MCF 10A (cell line): ENCODE measurements at regions not wholly inside any gene's neighbourhood (a gene's known extent, or its start where the extent isn't known, plus 50 kb on each side); places are given as distances from the start of the nearest gene placed in this dataset.

Source experiments
- BruUV-seq: library from RNA; stranded (reverse); fragments of 400-500 nt; replicated peaks from 2 replicates; lab custom pipeline; 2021; lab: Mats Ljungman, UMichigan
- CTCF ChIA-PET: fragments of 300-600 bp; sonication (Branson Sonifier 250); formaldehyde crosslinking; extraction: SDS; loops from one replicate; lab custom pipeline; 2021; ENCODE audit warnings: antibody characterized with exemption, inconsistent platforms; lab: Yijun Ruan, JAX
- POLR2A ChIA-PET: fragments of 300-600, 350-650 bp; sonication (Branson Sonifier 250); formaldehyde crosslinking; extraction: SDS; loops from one replicate; lab custom pipeline; 2020; ENCODE audit warnings: antibody characterized with exemption, inconsistent platforms; lab: Yijun Ruan, JAX
- DNase-seq: peaks from one replicate; pipeline ENCODE4 v3.0.0-alpha.2; 2018; ENCODE audit not compliant: unreplicated experiment
- H3K27ac Mint-ChIP-seq: one replicate; pipeline ENCODE4 v1.8.0; 2022; ENCODE audit warnings: mild to moderate bottlenecking, low read depth, mixed read lengths; ENCODE audit not compliant: unreplicated experiment
- H3K27me3 Mint-ChIP-seq: one replicate; pipeline ENCODE4 v1.8.0; 2022; ENCODE audit warnings: mixed read lengths; ENCODE audit not compliant: insufficient read depth, unreplicated experiment
- H3K36me3 Mint-ChIP-seq: one replicate; pipeline ENCODE4 v1.8.0; 2022; ENCODE audit warnings: mild to moderate bottlenecking, moderate library complexity, mixed read lengths; ENCODE audit not compliant: insufficient read depth, unreplicated experiment
- H3K4me1 Mint-ChIP-seq: one replicate; pipeline ENCODE4 v1.8.0; 2022; ENCODE audit warnings: mixed read lengths; ENCODE audit not compliant: insufficient read depth, unreplicated experiment
- H3K4me3 Mint-ChIP-seq: one replicate; pipeline ENCODE4 v1.8.0; 2022; ENCODE audit warnings: mild to moderate bottlenecking, moderate library complexity, mixed read lengths; ENCODE audit not compliant: unreplicated experiment
- H3K9me3 Mint-ChIP-seq: one replicate; pipeline ENCODE4 v1.8.0; 2022; ENCODE audit warnings: mixed read lengths; ENCODE audit not compliant: unreplicated experiment
- intact Hi-C: fragments of 100-400 bp; cut with micrococcal nuclease; formaldehyde crosslinking; loops from 2 replicates; pipeline ENCODE4 v1.14.1; 2022
- TF ChIP-seq, protein P1 (sequence below): fragments of 200-600 bp; IDR thresholded peaks from one replicate; pipeline ENCODE4 v1.8.0; 2022; ENCODE audit warnings: antibody characterized with exemption, mild to moderate bottlenecking; ENCODE audit not compliant: unreplicated experiment

GRCh38 chr4:124061413-124061812 is 651.1 kb downstream of the ANKRD50 start:
- Mint-ChIP-seq H3K27me3 (no peaks in the 10 kb centered on the region), H3K4me3 (no peak overlapping the region), H3K36me3 (no peaks in the 10 kb centered on the region), H3K27ac (peak overlapping the region; percentile 99), H3K9me3 (no peaks in the 10 kb centered on the region), H3K4me1 (peaks cover 13% of the 10 kb centered on the region)
- BruUV-seq: no TSS peak
- intact Hi-C loops: no loop called here
- TF ChIP-seq, protein P1, sequence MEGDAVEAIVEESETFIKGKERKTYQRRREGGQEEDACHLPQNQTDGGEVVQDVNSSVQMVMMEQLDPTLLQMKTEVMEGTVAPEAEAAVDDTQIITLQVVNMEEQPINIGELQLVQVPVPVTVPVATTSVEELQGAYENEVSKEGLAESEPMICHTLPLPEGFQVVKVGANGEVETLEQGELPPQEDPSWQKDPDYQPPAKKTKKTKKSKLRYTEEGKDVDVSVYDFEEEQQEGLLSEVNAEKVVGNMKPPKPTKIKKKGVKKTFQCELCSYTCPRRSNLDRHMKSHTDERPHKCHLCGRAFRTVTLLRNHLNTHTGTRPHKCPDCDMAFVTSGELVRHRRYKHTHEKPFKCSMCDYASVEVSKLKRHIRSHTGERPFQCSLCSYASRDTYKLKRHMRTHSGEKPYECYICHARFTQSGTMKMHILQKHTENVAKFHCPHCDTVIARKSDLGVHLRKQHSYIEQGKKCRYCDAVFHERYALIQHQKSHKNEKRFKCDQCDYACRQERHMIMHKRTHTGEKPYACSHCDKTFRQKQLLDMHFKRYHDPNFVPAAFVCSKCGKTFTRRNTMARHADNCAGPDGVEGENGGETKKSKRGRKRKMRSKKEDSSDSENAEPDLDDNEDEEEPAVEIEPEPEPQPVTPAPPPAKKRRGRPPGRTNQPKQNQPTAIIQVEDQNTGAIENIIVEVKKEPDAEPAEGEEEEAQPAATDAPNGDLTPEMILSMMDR: no peak
- POLR2A ChIA-PET: no interaction called here
- DNase-seq: peak; percentile 52
- CTCF ChIA-PET: no interaction called here

DNA sequence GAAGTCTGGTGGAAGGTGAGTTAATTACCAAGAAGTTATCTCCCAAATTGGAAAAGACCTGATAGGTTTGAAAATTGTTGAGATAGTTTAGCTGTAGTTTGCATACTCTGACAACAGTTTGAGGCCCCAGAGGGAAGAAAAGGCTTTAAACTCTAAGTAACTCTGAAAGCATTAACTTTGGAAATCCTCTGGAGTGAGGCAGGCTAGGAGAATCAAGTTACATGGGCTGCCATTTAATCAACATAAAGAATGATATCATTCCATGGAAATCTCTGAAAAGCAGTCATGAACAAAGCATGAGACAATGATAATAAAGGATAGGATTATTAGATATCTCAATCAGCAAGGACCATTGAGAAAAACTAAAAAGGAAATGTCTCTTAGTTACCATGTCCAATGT is 647.1 kb downstream of the ANKRD50 start:
- POLR2A ChIA-PET: no interaction called here
- no TSS peak for BruUV-seq
- Mint-ChIP-seq H3K27ac (no peak overlapping the region), H3K36me3 (no peaks in the 10 kb centered on the region), H3K4me1 (peaks cover 6% of the 10 kb centered on the region), H3K9me3 (peaks cover 3% of the 10 kb centered on the region), H3K27me3 (no peaks in the 10 kb centered on the region), H3K4me3 (no peak overlapping the region)
- intact Hi-C loops: no loop called here
- TF ChIP-seq, protein P1: no peak
- DNase-seq: no peak
- CTCF ChIA-PET: no interaction called here

DNA sequence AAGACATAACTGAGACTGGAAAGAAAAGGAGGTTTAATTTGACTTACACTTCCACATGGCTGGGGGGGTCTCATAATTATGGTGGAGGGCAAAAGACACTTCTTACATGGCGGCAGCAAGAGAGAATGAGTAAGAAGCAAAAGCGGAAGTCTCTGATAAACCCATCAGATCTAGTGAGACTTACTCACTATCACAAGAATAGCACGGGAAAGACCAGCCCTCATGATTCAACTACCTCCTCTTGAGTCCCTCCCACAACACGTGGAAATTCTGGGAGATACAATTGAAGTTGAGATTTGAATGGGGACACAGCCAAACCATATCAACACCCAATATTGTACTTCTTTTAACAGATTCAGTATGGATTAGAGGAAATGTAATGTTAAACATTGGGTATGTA is 646.6 kb downstream of the ANKRD50 start:
- intact Hi-C loops: no loop called here
- no peak for DNase-seq
- Mint-ChIP-seq H3K9me3 (peaks cover 8% of the 10 kb centered on the region), H3K4me3 (no peak overlapping the region), H3K27me3 (no peaks in the 10 kb centered on the region), H3K4me1 (peaks cover 1% of the 10 kb centered on the region), H3K27ac (no peak overlapping the region), H3K36me3 (peaks cover 1% of the 10 kb centered on the region)
- TF ChIP-seq, protein P1: no peak
- POLR2A ChIA-PET: no interaction called here
- no TSS peak for BruUV-seq
- CTCF ChIA-PET: no interaction called here

DNA sequence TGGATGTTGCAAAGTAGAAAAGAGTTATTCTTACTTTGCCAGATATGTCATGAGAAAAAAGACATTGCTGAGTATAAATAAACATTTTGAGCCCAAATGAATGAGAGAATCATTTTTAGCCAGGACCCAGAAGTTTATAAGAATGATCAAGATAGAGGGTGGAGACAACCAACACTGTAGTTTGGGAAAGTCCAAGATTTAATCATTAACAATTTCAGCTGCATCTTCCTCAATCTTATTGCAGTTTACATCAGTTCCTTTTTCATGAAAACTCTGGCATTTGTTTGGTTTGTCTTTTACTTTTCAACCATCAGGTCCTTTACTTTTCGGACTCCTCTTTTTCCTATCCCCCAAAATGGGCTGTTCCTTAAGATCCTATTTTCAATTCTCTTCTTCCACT is 645.9 kb downstream of the ANKRD50 start:
- no TSS peak for BruUV-seq
- intact Hi-C loops: no loop called here
- CTCF ChIA-PET: no interaction called here

More for the DNA sequence above, 645.9 kb downstream of the ANKRD50 start:
- POLR2A ChIA-PET: no interaction called here
- TF ChIP-seq, protein P1: no peak
- DNase-seq: no peak
- Mint-ChIP-seq H3K27me3 (no peaks in the 10 kb centered on the region), H3K4me3 (no peak overlapping the region), H3K27ac (no peak overlapping the region), H3K4me1 (no peaks in the 10 kb centered on the region), H3K36me3 (peaks cover 8% of the 10 kb centered on the region), H3K9me3 (peaks cover 14% of the 10 kb centered on the region)
